ENCODE measurements at regions not wholly inside any gene's neighbourhood (a gene's known extent, or its start where the extent isn't known, plus 50 kb on each side); places are given as distances from the start of the nearest gene placed in this dataset.

DNA sequence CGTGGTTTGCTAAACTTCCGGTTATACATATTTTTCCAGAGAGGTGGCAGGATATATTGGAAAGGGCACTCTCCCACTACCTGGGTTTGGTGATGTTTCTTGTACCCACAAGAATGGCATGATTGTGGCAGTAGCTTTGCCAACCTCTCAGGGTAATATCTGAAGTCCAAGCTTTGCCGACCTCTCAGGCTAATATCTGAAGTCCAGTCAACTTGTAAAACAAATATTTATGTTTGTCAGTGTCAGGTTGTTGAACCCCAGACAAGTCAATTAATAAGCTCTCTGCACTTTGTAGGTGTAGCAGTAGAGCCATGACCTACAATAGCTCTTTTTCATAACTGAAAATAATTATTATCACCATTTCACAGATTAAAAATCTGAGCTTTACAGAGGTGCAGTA, 167.0 kb downstream of the POU4F1 start:
- TF ChIP-seq POLR2AphosphoS5 (IDR thresholded peaks at IDR 0.05) (no peak), CTCF (IDR thresholded peaks at IDR 0.05) (no peak), EP300 (IDR thresholded peaks at IDR 0.05) (no peak), POLR2A (IDR thresholded peaks at IDR 0.05) (no peak)

DNA sequence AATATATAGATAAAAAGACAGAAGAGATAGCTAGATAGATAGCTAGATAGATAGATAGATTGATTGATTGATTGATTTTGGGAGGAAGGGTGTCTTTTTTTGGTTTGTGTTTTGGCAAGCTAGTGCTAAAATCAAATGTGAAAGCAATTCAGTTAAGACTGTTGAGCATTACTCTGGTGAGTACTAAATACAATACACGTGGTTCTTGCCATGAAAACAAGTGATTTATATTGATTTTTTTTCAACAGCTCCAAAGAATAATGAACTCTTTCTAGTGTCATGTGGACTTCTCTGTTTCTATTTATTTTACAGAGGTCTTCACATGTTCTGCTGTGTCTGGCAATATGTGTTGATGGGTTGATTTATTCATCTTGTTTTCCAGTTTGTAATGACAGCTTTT, 172.0 kb downstream of the POU4F1 start:
- Histone ChIP-seq H3K27ac (no peak overlapping the region), H3K4me3 (no peak overlapping the region), H3K9me3 (no peaks in the 10 kb centered on the region), H3K36me3 (no peaks in the 10 kb centered on the region), H3K4me1 (no peaks in the 10 kb centered on the region), H3K27me3 (no peaks in the 10 kb centered on the region)
- TF ChIP-seq POLR2A (IDR thresholded peaks at IDR 0.05) = no peak
- TF ChIP-seq POLR2AphosphoS5 (IDR thresholded peaks at IDR 0.05) = no peak
- no peak for TF ChIP-seq CTCF (IDR thresholded peaks at IDR 0.05)
- no peak for TF ChIP-seq EP300 (IDR thresholded peaks at IDR 0.05)
- DNase-seq = no peak
- intact Hi-C loops (cut with DNase I; ENCODE audit: low total_unique reads) = no loop called here
- WGBS, 5 donors = 23 to 44% (median 39%) methylated on average over 1 of the region's 1 CpG

More for the DNA sequence above, 167.0 kb downstream of the POU4F1 start:
- DNase-seq = no peak
- intact Hi-C loops (cut with DNase I; ENCODE audit: low total_unique reads) = no loop called here
- Histone ChIP-seq H3K27me3 (no peaks in the 10 kb centered on the region), H3K27ac (no peak overlapping the region), H3K36me3 (no peaks in the 10 kb centered on the region), H3K4me3 (no peak overlapping the region), H3K4me1 (no peaks in the 10 kb centered on the region), H3K9me3 (no peaks in the 10 kb centered on the region)
- 62 to 69% (median 67%) methylated on average over 3 of the region's 3 CpGs for WGBS, 5 donors

DNA sequence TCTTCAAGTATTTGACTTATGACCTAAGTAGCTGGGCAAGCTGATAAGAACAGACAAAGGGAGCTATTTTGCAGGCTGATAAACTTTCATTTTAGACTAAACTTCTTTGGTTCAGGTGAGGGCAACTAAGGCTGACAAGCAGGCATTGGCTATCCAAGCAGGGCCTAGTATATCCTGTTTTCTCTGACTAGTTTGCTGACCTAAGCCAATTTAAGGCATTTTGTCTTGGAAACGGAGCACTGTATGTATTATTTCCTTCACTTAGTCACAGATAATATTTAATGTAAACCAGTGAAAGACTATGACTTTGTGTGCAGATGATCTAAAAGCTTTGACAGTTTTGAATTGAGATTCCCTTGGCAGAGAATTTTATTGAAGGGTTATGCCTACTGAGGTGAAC, 172.5 kb downstream of the POU4F1 start:
- Histone ChIP-seq H3K4me3 (no peak overlapping the region), H3K9me3 (no peaks in the 10 kb centered on the region), H3K4me1 (no peaks in the 10 kb centered on the region), H3K27ac (no peak overlapping the region), H3K27me3 (no peaks in the 10 kb centered on the region), H3K36me3 (no peaks in the 10 kb centered on the region)
- TF ChIP-seq POLR2A (IDR thresholded peaks at IDR 0.05) (no peak), CTCF (IDR thresholded peaks at IDR 0.05) (no peak), POLR2AphosphoS5 (IDR thresholded peaks at IDR 0.05) (no peak), EP300 (IDR thresholded peaks at IDR 0.05) (no peak)
- intact Hi-C loops (cut with DNase I; ENCODE audit: low total_unique reads) = no loop called here
- WGBS, 5 donors = 22 to 50% (median 26%) methylated on average over 1 of the region's 1 CpG
- DNase-seq = no peak

- Histone ChIP-seq H3K27me3 (no peaks in the 10 kb centered on the region), H3K4me3 (no peak overlapping the region), H3K9me3 (no peaks in the 10 kb centered on the region), H3K4me1 (no peaks in the 10 kb centered on the region), H3K27ac (no peak overlapping the region), H3K36me3 (no peaks in the 10 kb centered on the region)
- 53 to 75% (median 61%) methylated on average over 13 of the region's 13 CpGs for WGBS, 5 donors
- DNase-seq = no peak
- TF ChIP-seq POLR2AphosphoS5 (IDR thresholded peaks at IDR 0.05) (no peak), EP300 (IDR thresholded peaks at IDR 0.05) (no peak), CTCF (IDR thresholded peaks at IDR 0.05) (no peak), POLR2A (IDR thresholded peaks at IDR 0.05) (no peak)
- intact Hi-C loops (cut with DNase I; ENCODE audit: low total_unique reads) = no loop called here
Observed at GRCh38 chr13:78430166-78430791, 173.1 kb downstream of the POU4F1 start.
